Pancreas (tissue), 10 donors: ENCODE measurements at regions not wholly inside any gene's neighbourhood (a gene's known extent, or its start where the extent isn't known, plus 50 kb on each side); places are given as distances from the start of the nearest gene placed in this dataset.

Experiments
- ATAC-seq, 4 donors: fragments of 200-7000 bp; cut with Tn5 transposase; one replicate each; pipeline versions ENCODE4 v1.8.0 to v1.9.1; 2020; ENCODE audit warnings: mild to moderate bottlenecking in 4 of 4, moderate library complexity in 4 of 4
- DNase-seq, 6 donors: peaks; one replicate each; pipeline ENCODE4 v3.0.0-alpha.2; 2020
- FAIRE-seq: peaks from 2 replicates; lab custom pipeline; 2012; peaks lifted over from hg19 to GRCh38; lab: Jason Lieb, UNC
- H3K27ac ChIP-seq, 4 donors: fragments of 200-600 bp; sonication (generic); 1 replicate in 3 of 4; 2 replicates in 1 of 4; pipeline versions ENCODE4 v1.5.0 to v1.8.0; 2020
- H3K27me3 ChIP-seq, 4 donors: fragments of 200-600 bp; one replicate each; pipeline ENCODE4 v1.8.0; 2021
- H3K36me3 ChIP-seq, 3 donors: fragments of 200-600 bp; sonication (generic) in 1 of 3; one replicate each; pipeline versions ENCODE4 v1.5.0 to v1.8.0; 2020 to 2021
- H3K4me1 ChIP-seq, 3 donors: fragments of 200-600 bp; one replicate each; pipeline ENCODE4 v1.8.0; 2021
- H3K4me3 ChIP-seq, 4 donors: fragments of 200-600 bp; sonication (generic) in 2 of 4; one replicate each; pipeline versions ENCODE4 v1.5.0 to v1.8.0; 2020 to 2021
- H3K9me3 ChIP-seq, 4 donors: fragments of 200-600 bp; one replicate each; pipeline ENCODE4 v1.8.0; 2021
- WGBS, 2 donors: extraction: QIAGEN DNeasy Blood & Tissue Kit; methylation state at CpG; one replicate each; pipeline ENCODE4 v1.1.7; 2013; 5-methylcytosine and 5-hydroxymethylcytosine counted together
- intact Hi-C, 3 donors: fragments of 100-400 bp; cut with DNase I; formaldehyde crosslinking; loops; one replicate each; pipeline versions ENCODE4 v1.11.1 to v1.14.2; 2022
- TF ChIP-seq, protein P1 (sequence below), 4 donors: fragments of 200-600 bp; sonication (generic) in 3 of 4; IDR thresholded peaks; one replicate each; pipeline versions ENCODE4 v1.5.0 to v1.8.0; 2021; ENCODE audit warnings: antibody characterized with exemption in 4 of 4
- donor health status: healthy with polysubstance abuse.
- donor health status: DM: no; HTN: no; CAD: no; lungs with moderate emphysema.
- donor health status: DM: no; HTN: no; CAD: no.
- donor health status: control.
- donor health status: control.
- donor health status: Bipolar disorder and iron deficiency.
- donor health status: DM: yes; HTN: yes; CAD: no.
- donor health status: DM: no; HTN: no; CAD: no.
- donor health status: DM: no; HTN: no; CAD: no.
- donor health status: DM: yes; HTN: yes; CAD: no.

DNA sequence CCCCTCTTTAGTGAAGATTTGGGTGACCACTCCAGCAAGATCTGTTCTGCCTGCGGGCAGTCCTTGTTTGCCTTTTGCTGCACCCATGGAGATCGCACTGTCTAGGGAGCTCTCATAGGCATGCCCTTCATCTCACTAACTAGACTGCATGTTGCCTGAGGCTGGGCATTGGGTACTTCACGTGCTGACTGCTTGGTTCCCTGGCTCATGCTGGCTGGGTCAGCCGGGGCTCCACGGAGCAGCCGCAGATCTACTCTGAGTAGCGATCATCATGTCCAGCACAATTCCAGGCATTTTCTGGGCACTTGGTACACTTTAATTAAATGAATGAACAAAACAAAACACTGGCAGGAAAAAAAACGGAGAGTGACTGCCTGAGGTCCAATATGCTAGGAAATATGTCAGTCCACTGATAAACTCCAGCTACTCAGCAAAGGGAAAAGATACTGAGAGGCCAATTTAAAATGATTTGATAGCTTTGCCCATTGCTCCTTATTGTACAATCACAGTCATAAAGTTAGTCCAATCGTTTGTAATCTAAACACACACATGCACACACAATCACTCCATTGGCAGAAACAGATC lies 220.3 kb downstream of the C1D start:
- Histone ChIP-seq H3K4me1 (peaks cover 16 to 25% (median 21%) of the 10 kb centered on the region in 3 donors), H3K27ac (no peak overlapping the region), H3K9me3 (no peaks in the 10 kb centered on the region), H3K4me3 (no peak overlapping the region), H3K27me3 (no peaks in the 10 kb centered on the region), H3K36me3 (no peaks in the 10 kb centered on the region)
- intact Hi-C loops: loop anchor here in 1 of 3 donors (5.0 kb wide), 1 partner anchor 110 kb away; no protein-coding TSS in a partner anchor
- no peak for FAIRE-seq
- TF ChIP-seq, protein P1, sequence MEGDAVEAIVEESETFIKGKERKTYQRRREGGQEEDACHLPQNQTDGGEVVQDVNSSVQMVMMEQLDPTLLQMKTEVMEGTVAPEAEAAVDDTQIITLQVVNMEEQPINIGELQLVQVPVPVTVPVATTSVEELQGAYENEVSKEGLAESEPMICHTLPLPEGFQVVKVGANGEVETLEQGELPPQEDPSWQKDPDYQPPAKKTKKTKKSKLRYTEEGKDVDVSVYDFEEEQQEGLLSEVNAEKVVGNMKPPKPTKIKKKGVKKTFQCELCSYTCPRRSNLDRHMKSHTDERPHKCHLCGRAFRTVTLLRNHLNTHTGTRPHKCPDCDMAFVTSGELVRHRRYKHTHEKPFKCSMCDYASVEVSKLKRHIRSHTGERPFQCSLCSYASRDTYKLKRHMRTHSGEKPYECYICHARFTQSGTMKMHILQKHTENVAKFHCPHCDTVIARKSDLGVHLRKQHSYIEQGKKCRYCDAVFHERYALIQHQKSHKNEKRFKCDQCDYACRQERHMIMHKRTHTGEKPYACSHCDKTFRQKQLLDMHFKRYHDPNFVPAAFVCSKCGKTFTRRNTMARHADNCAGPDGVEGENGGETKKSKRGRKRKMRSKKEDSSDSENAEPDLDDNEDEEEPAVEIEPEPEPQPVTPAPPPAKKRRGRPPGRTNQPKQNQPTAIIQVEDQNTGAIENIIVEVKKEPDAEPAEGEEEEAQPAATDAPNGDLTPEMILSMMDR (IDR thresholded peaks at IDR 0.05): no peak
- WGBS, 2 donors: 69 to 76% methylated on average over 9 of the region's 9 CpGs
- DNase-seq: no peak
- no peak for ATAC-seq

DNA sequence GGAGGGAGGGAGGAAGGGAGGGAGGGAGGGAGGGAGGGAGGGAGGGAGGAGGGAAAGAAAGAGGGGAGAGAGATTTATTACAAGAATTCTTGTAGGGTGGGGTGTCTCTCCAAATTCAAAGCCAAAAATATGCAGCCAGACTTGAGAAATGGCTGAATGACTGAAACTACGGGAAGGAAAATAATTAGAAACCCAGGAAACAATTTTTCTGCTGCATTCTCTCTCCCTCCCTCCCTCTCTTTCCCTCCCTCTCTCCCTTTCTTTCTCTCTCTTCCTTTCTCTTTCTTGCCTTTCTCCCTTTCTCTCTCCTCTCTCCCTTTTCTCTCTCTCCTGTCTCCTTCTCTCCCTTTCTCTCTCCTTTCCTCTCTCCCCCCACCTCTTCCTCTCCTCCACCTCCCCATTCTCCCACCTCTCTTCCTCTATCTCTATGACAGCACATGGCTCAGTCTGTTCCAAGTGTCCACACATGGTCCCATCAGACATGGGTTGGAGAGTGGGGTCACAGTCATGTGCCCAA lies 218.7 kb downstream of the C1D start:
- Histone ChIP-seq H3K27me3 (no peaks in the 10 kb centered on the region), H3K4me1 (peaks cover 14 to 16% (median 14%) of the 10 kb centered on the region in 3 donors), H3K9me3 (no peaks in the 10 kb centered on the region), H3K36me3 (no peaks in the 10 kb centered on the region), H3K4me3 (no peak overlapping the region), H3K27ac (no peak overlapping the region)
- ATAC-seq (no peak), DNase-seq (no peak), FAIRE-seq (no peak)
- WGBS, 2 donors: 78 to 85% methylated on average over 1 of the region's 1 CpG
- TF ChIP-seq, protein P1 (IDR thresholded peaks at IDR 0.05): no peak
- intact Hi-C loops: loop anchor here in 1 of 3 donors (5.0 kb wide), 1 partner anchor 112 kb away; no protein-coding TSS in a partner anchor

- H3K4me3 ChIP-seq: peak overlapping the region in 1 of 4 donors; percentile 15
- H3K36me3 ChIP-seq: no peaks in the 10 kb centered on the region
- H3K27ac ChIP-seq: peak overlapping the region in 2 of 4 donors; percentile 46 to 59
- no peaks in the 10 kb centered on the region for H3K9me3 ChIP-seq
- intact Hi-C loops: no loop called here
- ATAC-seq (peak in 3 of 4 donors; percentile 5 to 29 (median 9)), DNase-seq (no peak), FAIRE-seq (no peak)
- no peaks in the 10 kb centered on the region for H3K27me3 ChIP-seq
- TF ChIP-seq, protein P1 (IDR thresholded peaks at IDR 0.05): no peak
- peaks cover 3 to 8% (median 7%) of the 10 kb centered on the region in 3 donors for H3K4me1 ChIP-seq
- 34 to 44% methylated on average over 8 of the region's 8 CpGs for WGBS, 2 donors
Measured at GRCh38 chr2:67845621-67846369, 217.0 kb downstream of the C1D start.

DNA sequence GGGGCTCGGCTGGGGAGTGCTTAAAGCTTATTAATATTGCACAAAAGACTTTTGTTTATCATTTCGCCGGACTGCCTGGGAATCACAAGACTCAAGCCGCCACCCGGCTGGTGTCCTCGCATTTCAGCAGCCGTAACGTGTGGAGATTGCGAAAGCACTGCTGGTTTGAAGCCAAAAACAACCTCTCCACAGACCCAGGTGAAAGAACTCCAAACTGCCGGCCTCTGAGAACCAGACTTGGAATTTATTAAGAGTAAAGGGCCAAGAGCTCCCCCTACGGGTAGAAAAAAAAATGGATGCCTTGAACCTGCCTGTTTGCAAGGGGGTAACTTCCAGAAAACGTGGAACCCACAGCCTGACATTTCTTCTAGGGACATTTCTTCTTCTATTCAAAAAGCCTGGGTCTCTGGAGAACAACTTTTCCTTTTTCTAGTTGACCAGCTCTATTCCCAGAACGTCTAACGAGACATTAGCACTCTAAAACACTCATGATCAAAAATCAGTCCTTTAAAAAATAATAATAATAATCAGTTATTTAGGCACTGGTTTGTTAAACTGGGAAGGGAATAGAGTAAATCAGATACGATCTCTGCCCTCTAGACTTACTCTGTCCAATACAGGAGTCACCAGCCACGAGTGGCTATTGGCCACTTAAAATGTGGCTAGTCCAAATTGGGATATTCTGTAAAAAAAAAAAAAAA lies 216.3 kb downstream of the C1D start:
- Histone ChIP-seq H3K4me3 (peak overlapping the region in 1 of 4 donors; percentile 15), H3K4me1 (peaks cover 3 to 8% (median 7%) of the 10 kb centered on the region in 3 donors), H3K27ac (peak overlapping the region in 2 of 4 donors; percentile 46 to 59), H3K36me3 (no peaks in the 10 kb centered on the region), H3K27me3 (no peaks in the 10 kb centered on the region), H3K9me3 (no peaks in the 10 kb centered on the region)
- peak; percentile 96 to 99 (median 98) for ATAC-seq
- FAIRE-seq: peak; percentile 37
- intact Hi-C loops: no loop called here
- TF ChIP-seq, protein P1 (IDR thresholded peaks at IDR 0.05): peak; percentile 56 to 71 (median 63)
- 3 to 4% methylated on average over 16 of the region's 16 CpGs for WGBS, 2 donors
- peak; percentile 74 to 96 (median 92) for DNase-seq
